ENCODE measurements at regions not wholly inside any gene's neighbourhood (a gene's known extent, or its start where the extent isn't known, plus 50 kb on each side); places are given as distances from the start of the nearest gene placed in this dataset.
"Not testable (repeated sequence)": the region's sequence is repeated elsewhere in the genome, so short reads cannot be mapped to it uniquely, and the experiment has no call there.

- DNase-seq (ENCODE audit: low read depth), result no peak
These were observed 972.0 kb upstream of the PCDH20 start for GRCh38 chr13:62387647-62388046.

GRCh38 chr13:62379241-62379640 is 963.6 kb upstream of the PCDH20 start:
- DNase-seq (ENCODE audit: low read depth), result not testable (repeated sequence)

- no peak for DNase-seq (ENCODE audit: low read depth)
These were observed 962.2 kb upstream of the PCDH20 start for GRCh38 chr13:62377838-62378237.

- no peak for DNase-seq (ENCODE audit: low read depth)
These were observed 960.0 kb upstream of the PCDH20 start for GRCh38 chr13:62375653-62376052.

GRCh38 chr13:62371737-62372136 is 956.1 kb upstream of the PCDH20 start:
- DNase-seq (ENCODE audit: low read depth), result no peak

- not testable (repeated sequence) for DNase-seq (ENCODE audit: low read depth)
These were observed 952.3 kb upstream of the PCDH20 start for GRCh38 chr13:62367971-62368370.

GRCh38 chr13:62360609-62361008 is 945.0 kb upstream of the PCDH20 start:
- no peak for DNase-seq (ENCODE audit: low read depth)

- DNase-seq (ENCODE audit: low read depth), result no peak
These were observed 942.9 kb upstream of the PCDH20 start for GRCh38 chr13:62358646-62358932.

- DNase-seq (ENCODE audit: low read depth), result no peak
These were observed 942.4 kb upstream of the PCDH20 start for GRCh38 chr13:62357887-62358645.

GRCh38 chr13:62356977-62357376 is 941.3 kb upstream of the PCDH20 start:
- DNase-seq (ENCODE audit: low read depth), result no peak

GRCh38 chr13:62337109-62337880 is 921.6 kb upstream of the PCDH20 start:
- no peak for DNase-seq (ENCODE audit: low read depth)

- no peak for DNase-seq (ENCODE audit: low read depth)
These were observed 920.9 kb upstream of the PCDH20 start for GRCh38 chr13:62336507-62336906.

GRCh38 chr13:62333466-62333865 is 917.8 kb upstream of the PCDH20 start:
- no peak for DNase-seq (ENCODE audit: low read depth)

- DNase-seq (ENCODE audit: low read depth), result no peak
These were observed 915.7 kb upstream of the PCDH20 start for GRCh38 chr13:62331384-62331783.

GRCh38 chr13:62327367-62327766 is 911.7 kb upstream of the PCDH20 start:
- no peak for DNase-seq (ENCODE audit: low read depth)

- no peak for DNase-seq (ENCODE audit: low read depth)
These were observed 909.2 kb upstream of the PCDH20 start for GRCh38 chr13:62324842-62325241.

- DNase-seq (ENCODE audit: low read depth), result no peak
These were observed 906.2 kb upstream of the PCDH20 start for GRCh38 chr13:62321895-62322294.

GRCh38 chr13:62321139-62321538 is 905.5 kb upstream of the PCDH20 start:
- no peak for DNase-seq (ENCODE audit: low read depth)

- DNase-seq (ENCODE audit: low read depth), result no peak
These were observed 904.8 kb upstream of the PCDH20 start for GRCh38 chr13:62320129-62321108.

GRCh38 chr13:62309904-62310303 is 894.3 kb upstream of the PCDH20 start:
- DNase-seq (ENCODE audit: low read depth), result no peak

GRCh38 chr13:62305756-62306155 is 890.1 kb upstream of the PCDH20 start:
- no peak for DNase-seq (ENCODE audit: low read depth)

GRCh38 chr13:62302341-62302740 is 886.7 kb upstream of the PCDH20 start:
- DNase-seq (ENCODE audit: low read depth), result no peak

GRCh38 chr13:62299988-62300387 is 884.3 kb upstream of the PCDH20 start:
- no peak for DNase-seq (ENCODE audit: low read depth)
